PC-3 (cell line): ENCODE measurements at regions not wholly inside any gene's neighbourhood (a gene's known extent, or its start where the extent isn't known, plus 50 kb on each side); places are given as distances from the start of the nearest gene placed in this dataset.

Experiments used
- ATAC-seq: fragments of 200-7000 bp; cut with Tn5 transposase; 2 replicates; pipeline ENCODE4 v1.9.1; 2020; ENCODE audit warnings: mild to moderate bottlenecking, moderate library complexity
- BruUV-seq: library from RNA; stranded (reverse); fragments of 400-500 nt; replicated peaks from 2 replicates; lab custom pipeline; 2021; lab: Mats Ljungman, UMichigan
- CTCF ChIA-PET: fragments of 300-600 bp; sonication (Branson Sonifier 250); formaldehyde crosslinking; loops from one replicate; lab custom pipeline; 2022; ENCODE audit warnings: antibody characterized with exemption; lab: Charles Lee
- POLR2A ChIA-PET: fragments of 300-600 bp; sonication (Branson Sonifier 250); formaldehyde crosslinking; loops from one replicate; lab custom pipeline; 2022; ENCODE audit warnings: antibody characterized with exemption; ENCODE audit not compliant: unreplicated experiment; lab: Charles Lee
- DNase-seq: peaks from one replicate; pipeline ENCODE4 v3.0.0-alpha.2; 2015
- H2AFZ ChIP-seq: fragments of 300-600 bp; sonication (generic); 2 replicates; pipeline ENCODE4 v1.6.0; 2016; ENCODE audit warnings: antibody characterized with exemption, low read length
- H3F3A ChIP-seq: fragments of 300-600 bp; sonication (generic); one replicate; pipeline ENCODE4 v1.6.0; 2017; ENCODE audit warnings: antibody characterized with exemption, low read length, control low read depth, mild to moderate bottlenecking; ENCODE audit not compliant: unreplicated experiment
- H3K27ac ChIP-seq: fragments of 300-600 bp; sonication (generic); 2 replicates; pipeline ENCODE4 v1.5.1; 2016; ENCODE audit warnings: mild to moderate bottlenecking, low read length
- H3K27me3 ChIP-seq: fragments of 300-600 bp; sonication (generic); 2 replicates; pipeline ENCODE4 v1.6.1; 2016; ENCODE audit warnings: low read length, mixed read lengths
- H3K36me3 ChIP-seq: fragments of 300-600 bp; sonication (generic); 2 replicates; pipeline ENCODE4 v1.6.1; 2016; ENCODE audit warnings: low read depth, mixed run types, low read length, mixed read lengths
- H3K4me1 ChIP-seq: fragments of 300-600 bp; sonication (generic); 2 replicates; pipeline ENCODE4 v1.5.1; 2016; ENCODE audit warnings: low read length; ENCODE audit not compliant: insufficient read depth
- H3K4me2 ChIP-seq: fragments of 300-600 bp; sonication (generic); 2 replicates; pipeline ENCODE4 v1.6.0; 2016; ENCODE audit warnings: low read length
- H3K4me3 ChIP-seq: fragments of 300-600 bp; sonication (generic); 2 replicates; pipeline ENCODE4 v1.5.1; 2016; ENCODE audit warnings: mild to moderate bottlenecking, low read length, mixed read lengths
- H3K79me2 ChIP-seq: fragments of 300-600 bp; sonication (generic); 2 replicates; pipeline ENCODE4 v1.6.1; 2017; ENCODE audit warnings: low read length, mixed read lengths
- H3K9ac ChIP-seq: fragments of 300-600 bp; sonication (generic); 2 replicates; pipeline ENCODE4 v1.6.0; 2016; ENCODE audit warnings: mild to moderate bottlenecking, low read length
- H3K9me2 ChIP-seq: fragments of 300-600 bp; sonication (generic); replicated peaks from 2 replicates; pipeline ENCODE4 v1.6.1; 2016; ENCODE audit warnings: mixed run types, low read length, mixed read lengths
- H3K9me3 ChIP-seq: fragments of 300-600 bp; sonication (generic); 2 replicates; pipeline ENCODE4 v1.6.1; 2016; ENCODE audit warnings: low read length, mixed read lengths
- H4K20me1 ChIP-seq: fragments of 300-600 bp; sonication (generic); 2 replicates; pipeline ENCODE4 v1.6.1; 2016; ENCODE audit warnings: low read length, mixed read lengths
- EZH2 ChIP-seq: fragments of 300-600 bp; sonication (generic); IDR thresholded peaks from one replicate; pipeline ENCODE4 v1.6.1; 2017; ENCODE audit warnings: antibody characterized with exemption, mild to moderate bottlenecking, low read length; ENCODE audit not compliant: unreplicated experiment
- EZH2phosphoT487 ChIP-seq: fragments of 300-600 bp; sonication (generic); IDR thresholded peaks from 2 replicates; pipeline ENCODE4 v1.6.1; 2018; ENCODE audit warnings: mild to moderate bottlenecking, antibody characterized with exemption, low read length, borderline replicate concordance
- intact Hi-C: fragments of 100-400 bp; cut with micrococcal nuclease; formaldehyde crosslinking; loops from 2 replicates; pipeline ENCODE4 v1.9.0; 2023
- TF ChIP-seq, protein P1 (sequence below): fragments of 300-600 bp; sonication (generic); conservative IDR thresholded peaks from 2 replicates; pipeline ENCODE4 v1.5.1; 2017; ENCODE audit warnings: antibody characterized with exemption, low read depth, mild to moderate bottlenecking, low read length

DNA sequence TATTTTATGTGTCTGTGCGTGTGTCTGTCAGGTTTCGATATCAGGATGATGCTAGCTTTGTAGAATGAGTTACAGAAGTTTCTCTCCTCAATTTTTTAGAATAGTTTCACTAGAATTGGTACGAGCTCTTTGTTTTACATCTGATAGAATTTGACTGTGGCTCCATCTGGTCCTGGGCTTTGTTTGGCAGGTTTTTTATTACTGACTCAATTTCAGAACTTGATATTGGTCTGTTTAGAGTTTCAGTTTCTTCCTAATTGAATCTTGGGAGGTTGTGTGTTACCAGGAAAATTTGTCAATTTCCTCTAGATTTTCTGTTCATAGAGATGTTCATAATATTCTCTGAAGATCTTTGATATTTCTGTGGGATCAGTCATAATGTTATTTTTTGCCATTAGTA, 289.4 kb upstream of the COL3A1 start:
- no peaks in the 10 kb centered on the region for H3K79me2 ChIP-seq
- H3K4me1 ChIP-seq, result no peaks in the 10 kb centered on the region
- no peaks in the 10 kb centered on the region for H3F3A ChIP-seq
- H2AFZ ChIP-seq, result no peak overlapping the region
- H3K9me2 ChIP-seq, result no peaks in the 10 kb centered on the region
- DNase-seq (no peak), ATAC-seq (no peak)
- H3K9ac ChIP-seq, result no peak overlapping the region
- POLR2A ChIA-PET, result no interaction called here
- TF ChIP-seq, protein P1, sequence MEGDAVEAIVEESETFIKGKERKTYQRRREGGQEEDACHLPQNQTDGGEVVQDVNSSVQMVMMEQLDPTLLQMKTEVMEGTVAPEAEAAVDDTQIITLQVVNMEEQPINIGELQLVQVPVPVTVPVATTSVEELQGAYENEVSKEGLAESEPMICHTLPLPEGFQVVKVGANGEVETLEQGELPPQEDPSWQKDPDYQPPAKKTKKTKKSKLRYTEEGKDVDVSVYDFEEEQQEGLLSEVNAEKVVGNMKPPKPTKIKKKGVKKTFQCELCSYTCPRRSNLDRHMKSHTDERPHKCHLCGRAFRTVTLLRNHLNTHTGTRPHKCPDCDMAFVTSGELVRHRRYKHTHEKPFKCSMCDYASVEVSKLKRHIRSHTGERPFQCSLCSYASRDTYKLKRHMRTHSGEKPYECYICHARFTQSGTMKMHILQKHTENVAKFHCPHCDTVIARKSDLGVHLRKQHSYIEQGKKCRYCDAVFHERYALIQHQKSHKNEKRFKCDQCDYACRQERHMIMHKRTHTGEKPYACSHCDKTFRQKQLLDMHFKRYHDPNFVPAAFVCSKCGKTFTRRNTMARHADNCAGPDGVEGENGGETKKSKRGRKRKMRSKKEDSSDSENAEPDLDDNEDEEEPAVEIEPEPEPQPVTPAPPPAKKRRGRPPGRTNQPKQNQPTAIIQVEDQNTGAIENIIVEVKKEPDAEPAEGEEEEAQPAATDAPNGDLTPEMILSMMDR, result no peak
- TF ChIP-seq EZH2phosphoT487, result no peak
- TF ChIP-seq EZH2, result no peak
- H3K36me3 ChIP-seq, result no peaks in the 10 kb centered on the region
- intact Hi-C loops, result no loop called here
- no peaks in the 10 kb centered on the region for H3K9me3 ChIP-seq
- no peaks in the 10 kb centered on the region for H4K20me1 ChIP-seq
- BruUV-seq, result no TSS peak
- no peak overlapping the region for H3K4me3 ChIP-seq
- no peak overlapping the region for H3K27ac ChIP-seq
- CTCF ChIA-PET, result no interaction called here
- no peaks in the 10 kb centered on the region for H3K27me3 ChIP-seq
- no peak overlapping the region for H3K4me2 ChIP-seq

DNA sequence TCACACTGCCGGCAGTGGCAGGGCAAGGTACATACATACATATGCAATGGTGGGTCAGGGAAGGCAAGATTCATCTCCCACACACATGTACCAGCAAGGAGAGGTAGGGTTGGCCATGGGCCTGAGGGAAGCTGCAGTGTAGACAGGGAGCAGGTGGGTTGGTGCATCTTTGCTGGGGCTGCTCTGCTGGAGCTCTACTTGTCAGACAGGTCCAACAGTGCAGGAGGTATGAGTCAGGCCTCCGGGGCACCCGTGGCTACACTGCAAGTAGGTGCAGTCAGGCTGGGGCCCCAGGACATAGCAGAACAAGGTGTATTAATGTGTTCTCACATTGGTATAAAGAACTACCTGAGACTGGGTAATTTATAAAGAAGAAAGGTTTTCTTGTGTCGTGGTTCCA, 281.1 kb upstream of the COL3A1 start:
- H3K4me3 ChIP-seq, result no peak overlapping the region
- no peaks in the 10 kb centered on the region for H3K79me2 ChIP-seq
- H3K4me1 ChIP-seq, result peaks cover 26% of the 10 kb centered on the region
- H2AFZ ChIP-seq, result no peak overlapping the region
- no peaks in the 10 kb centered on the region for H3K9me2 ChIP-seq
- ATAC-seq (peak; percentile 98), DNase-seq (peak; percentile 85)
- no peaks in the 10 kb centered on the region for H3K27me3 ChIP-seq
- no peaks in the 10 kb centered on the region for H4K20me1 ChIP-seq
- ChIA-PET POLR2A (no interaction called here), CTCF (no interaction called here)
- no peak overlapping the region for H3K27ac ChIP-seq
- no peaks in the 10 kb centered on the region for H3K9me3 ChIP-seq
- no peaks in the 10 kb centered on the region for H3K36me3 ChIP-seq
- no peaks in the 10 kb centered on the region for H3F3A ChIP-seq
- intact Hi-C loops, result no loop called here
- TF ChIP-seq EZH2, result no peak
- TF ChIP-seq, protein P1, result no peak
- no peak for TF ChIP-seq EZH2phosphoT487
- H3K4me2 ChIP-seq, result peak overlapping the region; percentile 45
- no TSS peak for BruUV-seq
- H3K9ac ChIP-seq, result no peak overlapping the region

DNA sequence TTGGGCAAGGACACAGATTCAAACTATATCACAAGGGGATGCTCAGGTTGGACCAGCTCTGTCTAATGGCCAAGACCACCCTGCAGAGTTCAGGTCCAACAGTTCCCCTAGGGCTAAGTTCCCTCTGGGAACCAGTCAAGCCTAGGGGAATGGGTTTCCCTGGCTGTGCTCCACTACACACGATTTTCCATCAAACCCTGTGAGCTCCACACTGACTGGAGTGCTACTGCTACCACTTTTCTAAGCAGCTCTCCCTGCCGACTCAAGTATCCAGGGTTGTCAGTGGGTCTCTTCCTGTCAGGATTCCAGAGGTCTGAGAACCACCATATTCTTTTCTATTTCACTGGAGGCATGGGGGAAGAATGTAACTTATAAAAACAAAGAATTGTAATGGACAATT, 280.4 kb upstream of the COL3A1 start:
- no peak overlapping the region for H2AFZ ChIP-seq
- no peaks in the 10 kb centered on the region for H3K36me3 ChIP-seq
- H3K79me2 ChIP-seq, result no peaks in the 10 kb centered on the region
- POLR2A ChIA-PET, result no interaction called here
- no peak for TF ChIP-seq EZH2phosphoT487
- no peak for TF ChIP-seq EZH2
- TF ChIP-seq, protein P1, result no peak
- H3K9me3 ChIP-seq, result no peaks in the 10 kb centered on the region
- H3F3A ChIP-seq, result no peaks in the 10 kb centered on the region
- H3K9me2 ChIP-seq, result no peaks in the 10 kb centered on the region
- no peak overlapping the region for H3K9ac ChIP-seq
- no TSS peak for BruUV-seq
- H3K4me3 ChIP-seq, result no peak overlapping the region
- no peaks in the 10 kb centered on the region for H4K20me1 ChIP-seq
- intact Hi-C loops, result no loop called here
- CTCF ChIA-PET, result no interaction called here
- H3K27ac ChIP-seq, result no peak overlapping the region
- DNase-seq, result no peak
- H3K4me2 ChIP-seq, result peak overlapping the region; percentile 45
- no peaks in the 10 kb centered on the region for H3K27me3 ChIP-seq
- H3K4me1 ChIP-seq, result peaks cover 26% of the 10 kb centered on the region
- ATAC-seq, result no peak
